Fibroblast of mammary gland (primary cell): ENCODE measurements at regions not wholly inside any gene's neighbourhood (a gene's known extent, or its start where the extent isn't known, plus 50 kb on each side); places are given as distances from the start of the nearest gene placed in this dataset.
"Not testable (repeated sequence)": the region's sequence is repeated elsewhere in the genome, so short reads cannot be mapped to it uniquely, and the experiment has no call there.

Source experiments
- DNase-seq: peaks from one replicate; pipeline ENCODE4 v3.0.0-alpha.2; 2010; ENCODE audit warnings: low read depth
- H3K4me3 ChIP-seq: 2 replicates; pipeline ENCODE4 v1.5.1; 2011; ENCODE audit warnings: low read depth, mild to moderate bottlenecking, low read length, moderate library complexity; ENCODE audit not compliant: control insufficient read depth
- TF ChIP-seq, protein P1 (sequence below): conservative IDR thresholded peaks from 2 replicates; pipeline ENCODE4 v1.5.1; 2011; ENCODE audit warnings: low read depth, low read length, inconsistent platforms; ENCODE audit not compliant: control insufficient read depth, insufficient read depth

DNA sequence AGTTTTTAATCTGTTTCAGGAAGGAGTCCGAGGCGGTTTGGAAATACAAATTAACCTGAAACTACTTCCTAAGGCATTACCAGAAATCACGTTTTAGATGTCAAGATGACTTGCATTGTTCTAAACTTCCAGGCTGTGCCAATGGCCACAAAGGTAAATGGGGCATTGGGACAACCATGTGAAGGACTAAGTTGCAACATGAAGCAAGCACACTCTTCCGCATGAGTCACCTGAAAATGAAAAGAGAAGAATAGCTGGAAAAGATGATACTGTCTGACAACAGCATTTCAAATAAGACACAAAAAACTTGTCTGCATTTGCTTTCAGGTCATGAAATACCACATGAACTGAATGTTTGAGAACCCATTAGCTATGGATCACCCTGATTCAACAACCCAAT lies 262.1 kb downstream of the AHR start:
- TF ChIP-seq, protein P1, sequence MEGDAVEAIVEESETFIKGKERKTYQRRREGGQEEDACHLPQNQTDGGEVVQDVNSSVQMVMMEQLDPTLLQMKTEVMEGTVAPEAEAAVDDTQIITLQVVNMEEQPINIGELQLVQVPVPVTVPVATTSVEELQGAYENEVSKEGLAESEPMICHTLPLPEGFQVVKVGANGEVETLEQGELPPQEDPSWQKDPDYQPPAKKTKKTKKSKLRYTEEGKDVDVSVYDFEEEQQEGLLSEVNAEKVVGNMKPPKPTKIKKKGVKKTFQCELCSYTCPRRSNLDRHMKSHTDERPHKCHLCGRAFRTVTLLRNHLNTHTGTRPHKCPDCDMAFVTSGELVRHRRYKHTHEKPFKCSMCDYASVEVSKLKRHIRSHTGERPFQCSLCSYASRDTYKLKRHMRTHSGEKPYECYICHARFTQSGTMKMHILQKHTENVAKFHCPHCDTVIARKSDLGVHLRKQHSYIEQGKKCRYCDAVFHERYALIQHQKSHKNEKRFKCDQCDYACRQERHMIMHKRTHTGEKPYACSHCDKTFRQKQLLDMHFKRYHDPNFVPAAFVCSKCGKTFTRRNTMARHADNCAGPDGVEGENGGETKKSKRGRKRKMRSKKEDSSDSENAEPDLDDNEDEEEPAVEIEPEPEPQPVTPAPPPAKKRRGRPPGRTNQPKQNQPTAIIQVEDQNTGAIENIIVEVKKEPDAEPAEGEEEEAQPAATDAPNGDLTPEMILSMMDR: no peak
- peak; percentile 54 for DNase-seq
- H3K4me3 ChIP-seq: no peak overlapping the region

DNA sequence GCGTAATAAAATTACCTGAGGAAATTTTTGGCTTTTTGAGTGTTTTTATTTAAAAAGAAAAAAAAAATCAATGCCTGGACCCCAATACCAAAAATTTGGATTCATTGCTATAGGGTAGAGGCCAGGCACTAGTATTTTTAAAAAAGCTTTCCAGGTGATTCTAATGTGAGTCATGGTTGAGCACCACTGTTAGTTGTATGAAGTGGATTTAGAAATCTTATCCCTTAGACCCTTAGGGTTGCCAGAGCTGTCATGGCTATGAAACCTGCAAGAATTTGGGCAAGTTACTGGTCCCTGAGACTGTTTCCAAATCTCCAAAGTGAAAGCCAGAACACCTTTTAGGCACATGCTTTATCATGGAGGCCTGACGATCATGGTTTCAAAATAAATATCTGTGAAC lies 262.5 kb downstream of the AHR start:
- TF ChIP-seq, protein P1: no peak
- H3K4me3 ChIP-seq: no peak overlapping the region
- DNase-seq: no peak

DNA sequence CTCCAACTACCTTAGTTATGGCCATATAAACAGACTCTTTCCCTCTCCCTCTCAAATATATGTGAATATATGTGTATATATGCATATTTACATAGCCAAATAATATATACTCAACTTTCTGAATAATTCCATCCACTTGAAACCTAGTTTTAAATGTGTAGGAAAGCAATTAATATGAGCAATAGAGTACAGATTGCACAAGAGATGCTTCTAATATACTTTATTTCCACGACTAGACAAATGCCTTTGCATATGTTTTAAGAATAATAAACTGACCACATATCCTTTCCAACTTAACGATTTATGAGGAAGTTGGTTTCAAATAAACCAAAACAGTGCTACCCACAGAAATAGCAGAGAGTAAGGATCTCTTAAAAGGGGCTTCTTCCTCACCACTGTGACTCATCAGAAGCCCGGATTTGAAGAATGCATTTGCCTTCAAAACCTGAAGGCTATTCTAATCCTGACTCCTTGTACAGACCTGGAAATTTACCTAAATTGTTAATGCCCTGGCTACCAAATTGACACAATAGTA lies 266.3 kb downstream of the AHR start:
- TF ChIP-seq, protein P1: no peak
- peak; percentile 81 for DNase-seq
- H3K4me3 ChIP-seq: no peak overlapping the region

DNA sequence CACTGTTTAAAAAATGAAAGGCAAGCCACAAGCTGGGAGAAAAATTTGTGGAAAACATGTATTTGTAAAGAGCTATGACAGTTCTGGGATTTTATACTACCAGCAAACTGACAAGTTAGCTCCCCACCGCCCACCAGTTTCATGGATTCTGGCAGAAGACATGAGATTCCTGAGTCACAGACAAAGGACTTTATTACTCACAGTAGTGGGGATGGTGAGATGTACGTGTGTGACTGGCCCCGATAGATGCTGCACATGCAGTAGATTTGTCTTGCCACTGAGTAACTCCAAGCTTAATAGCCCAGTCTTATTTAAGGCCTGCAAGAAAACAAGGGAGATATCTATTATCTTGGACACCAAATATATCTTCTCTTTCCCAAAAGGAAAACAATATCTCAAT lies 281.7 kb downstream of the AHR start:
- TF ChIP-seq, protein P1: no peak
- H3K4me3 ChIP-seq: no peak overlapping the region
- peak; percentile 98 for DNase-seq

GRCh38 chr7:17580856-17581255 lies 282.4 kb downstream of the AHR start:
- TF ChIP-seq, protein P1: no peak
- DNase-seq: peak; percentile 61
- no peak overlapping the region for H3K4me3 ChIP-seq

DNA sequence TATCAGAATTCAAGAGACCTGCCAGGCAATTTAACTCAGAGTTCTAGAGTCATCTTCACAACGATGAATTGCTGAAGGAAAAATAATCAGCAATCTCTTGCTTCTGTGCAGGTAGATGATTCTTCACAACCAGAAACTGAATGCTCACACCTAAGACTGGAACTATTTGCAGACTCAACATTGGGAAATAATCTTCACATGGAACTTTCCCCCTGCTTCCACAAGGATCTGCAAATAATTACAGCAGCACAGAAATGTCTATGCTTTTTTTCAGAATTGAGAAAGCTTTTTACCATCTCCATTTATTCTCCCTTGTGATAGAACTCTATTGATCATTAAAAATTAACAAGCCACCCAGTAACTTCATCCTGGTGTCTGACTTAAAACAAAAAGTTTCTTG lies 282.8 kb downstream of the AHR start:
- no peak for DNase-seq
- H3K4me3 ChIP-seq: no peak overlapping the region
- TF ChIP-seq, protein P1: no peak

DNA sequence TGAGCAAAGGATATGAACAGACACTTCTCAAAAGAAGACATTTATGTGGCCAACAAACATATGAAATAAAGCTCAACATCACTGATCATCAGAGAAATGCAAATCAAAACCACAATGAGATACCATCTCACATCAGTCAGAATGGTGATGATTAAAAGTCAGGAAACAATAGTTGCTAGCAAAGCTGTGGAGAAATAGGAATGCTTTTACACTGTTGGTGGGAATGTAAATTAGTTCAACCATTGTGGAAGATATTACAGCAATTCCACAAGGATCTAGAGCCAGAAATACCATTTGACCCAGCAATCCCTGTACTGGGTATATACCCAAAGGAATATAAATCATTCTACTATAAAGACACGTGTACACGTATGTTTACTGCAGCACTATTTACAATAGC lies 284.2 kb downstream of the AHR start:
- not testable (repeated sequence) for DNase-seq, H3K4me3 ChIP-seq
